K562 (cell line): ENCODE measurements at regions not wholly inside any gene's neighbourhood (a gene's known extent, or its start where the extent isn't known, plus 50 kb on each side); places are given as distances from the start of the nearest gene placed in this dataset.

Source experiments
- ATAC-seq: fragments of 200-7000 bp; cut with Tn5 transposase; 3 replicates; pipeline ENCODE4 v1.9.1; 2020; ENCODE audit warnings: moderate library complexity
- BruUV-seq: library from RNA; stranded (reverse); fragments of 400-500 nt; replicated peaks from 2 replicates; lab custom pipeline; 2021; lab: Mats Ljungman, UMichigan
- CTCF ChIA-PET: fragments of 300-600 bp; formaldehyde crosslinking; extraction: SDS; loops from one replicate; lab custom pipeline; 2021; ENCODE audit warnings: low intra/inter-chr PET ratio; lab: Yijun Ruan, JAX
- POLR2A ChIA-PET: fragments of 300-600, 350-650 bp; sonication (Branson Sonifier 250); formaldehyde crosslinking; extraction: SDS; loops from one replicate; lab custom pipeline; 2021; ENCODE audit warnings: antibody characterized with exemption, inconsistent platforms; lab: Yijun Ruan, JAX
- DNase-seq, 4 experiments: peaks; one replicate each; pipeline versions ENCODE4 v3.0.0 to v3.0.0-alpha.2; 2011 to 2018; ENCODE audit warnings: low spot score in 3 of 4, mixed read lengths in 3 of 4; ENCODE audit errors: extremely low read depth in 1 of 4
- FAIRE-seq: peaks from 2 replicates; lab custom pipeline; 2011; peaks lifted over from hg19 to GRCh38; lab: Jason Lieb, UNC
- H2AFZ ChIP-seq: 2 replicates; pipeline ENCODE4 v1.6.0; 2011; ENCODE audit warnings: low read depth, low read length, control low read depth, inconsistent platforms
- H3K27ac ChIP-seq: fragments of 200-600 bp; 3 replicates; pipeline ENCODE4 v1.8.0; 2011; ENCODE audit warnings: low read depth, mild to moderate bottlenecking, control low read depth, inconsistent platforms, low read length, moderate library complexity, mixed read lengths; ENCODE audit errors: extremely low read depth
- H3K27me3 ChIP-seq, 2 experiments: fragments of 300-600 bp in 1 of 2; 2 replicates in 1 of 2; 3 replicates in 1 of 2; pipeline versions ENCODE4 v1.6.0 to v1.8.0; 2011; ENCODE audit warnings: inconsistent platforms in 2 of 2, low read length in 2 of 2, mild to moderate bottlenecking in 1 of 2, mixed read lengths in 1 of 2, moderate library complexity in 1 of 2; ENCODE audit not compliant: control insufficient read depth in 2 of 2, insufficient read depth in 2 of 2
- H3K36me3 ChIP-seq: fragments of 300-600 bp; 3 replicates; pipeline ENCODE4 v1.8.0; 2011; ENCODE audit warnings: mild to moderate bottlenecking, low read length, inconsistent platforms; ENCODE audit not compliant: control insufficient read depth, insufficient read depth
- H3K4me1 ChIP-seq, 2 experiments: fragments of 200-600 bp in 1 of 2; replicated peaks in 1 of 2; 2 replicates in 1 of 2; 3 replicates in 1 of 2; pipeline versions ENCODE4 v1.5.1 to v1.8.0; 2011; ENCODE audit warnings: inconsistent platforms in 2 of 2, low read length in 2 of 2, mild to moderate bottlenecking in 1 of 2, mixed read lengths in 1 of 2, moderate library complexity in 1 of 2; ENCODE audit not compliant: control insufficient read depth in 2 of 2, insufficient read depth in 2 of 2
- H3K4me2 ChIP-seq: 2 replicates; pipeline ENCODE4 v1.6.1; 2011; ENCODE audit warnings: low read length, control low read depth, inconsistent platforms, mixed read lengths; ENCODE audit not compliant: insufficient read depth
- H3K4me3 ChIP-seq: fragments of 200-600 bp; sonication (generic), shearing (Covaris generic); 2 replicates; pipeline ENCODE4 v1.5.1; 2016; ENCODE audit warnings: control low read depth, inconsistent platforms
- H3K79me2 ChIP-seq: fragments of 200-600 bp; 3 replicates; pipeline ENCODE4 v1.8.0; 2011; ENCODE audit warnings: low read length, inconsistent platforms; ENCODE audit not compliant: control insufficient read depth, insufficient read depth
- H3K9ac ChIP-seq, 2 experiments: 2 replicates each; pipeline versions ENCODE4 v1.6.0 to v1.6.1; 2011; ENCODE audit warnings: low read depth in 2 of 2, low read length in 2 of 2, control low read depth in 1 of 2, inconsistent platforms in 1 of 2, mild to moderate bottlenecking in 1 of 2, mixed read lengths in 1 of 2; ENCODE audit not compliant: insufficient read depth in 1 of 2
- H3K9me1 ChIP-seq: one replicate; pipeline ENCODE4 v1.6.0; 2011; ENCODE audit warnings: inconsistent platforms, mild to moderate bottlenecking, low read length, moderate library complexity; ENCODE audit not compliant: control insufficient read depth, insufficient read depth
- H3K9me3 ChIP-seq: replicated peaks from 2 replicates; pipeline ENCODE4 v1.5.1; 2011; ENCODE audit warnings: low read depth, low read length, inconsistent platforms; ENCODE audit not compliant: control insufficient read depth, insufficient read depth
- H4K20me1 ChIP-seq: replicated peaks from 2 replicates; pipeline ENCODE4 v1.6.1; 2011; ENCODE audit warnings: low read length, inconsistent platforms, mixed read lengths; ENCODE audit not compliant: control insufficient read depth, insufficient read depth
- CEBPG ChIP-seq, 3 experiments: fragments of 200-800 bp in 1 of 3; sonication (Bioruptor generic) in 1 of 3; sonication (generic) in 1 of 3; formaldehyde crosslinking in 1 of 3; IDR thresholded peaks in 2 of 3; conservative IDR thresholded peaks in 1 of 3; 2 replicates each; pipeline versions ENCODE4 v1.6.1 to v1.8.0; 2016 to 2022; ENCODE audit warnings: missing compliant biosample characterization in 2 of 3, missing genetic modification characterization in 2 of 3, mild to moderate bottlenecking in 1 of 3, missing genetic modification reagents in 1 of 3
- CHD4 ChIP-seq: fragments of 200-600 bp; sonication (generic); IDR thresholded peaks from 3 replicates; pipeline ENCODE4 v1.6.1; 2012; ENCODE audit warnings: low read depth, mild to moderate bottlenecking, mixed read lengths, low read length, inconsistent platforms; ENCODE audit not compliant: insufficient read depth, insufficient replicate concordance, poor library complexity, severe bottlenecking
- FOXP1 ChIP-seq: sonication (generic); formaldehyde crosslinking; IDR thresholded peaks from 2 replicates; pipeline ENCODE4 v1.8.0; 2022; ENCODE audit warnings: mild to moderate bottlenecking, missing genetic modification reagents
- HSF4 ChIP-seq: fragments of 250-450 bp; sonication (Bioruptor Pico); IDR thresholded peaks from 2 replicates; pipeline ENCODE4 v2.1.2; 2022; ENCODE audit warnings: mild to moderate bottlenecking, moderate library complexity, borderline replicate concordance
- NCOA6 ChIP-seq: fragments of 450-650 bp; IDR thresholded peaks from 2 replicates; pipeline ENCODE4 v1.6.1; 2017; ENCODE audit warnings: mild to moderate bottlenecking
- OTX1 ChIP-seq: fragments of 450-650 bp; formaldehyde crosslinking; IDR thresholded peaks from 2 replicates; pipeline ENCODE4 v1.4.0; 2022; ENCODE audit warnings: mild to moderate bottlenecking
- ZNF121 ChIP-seq: sonication (generic); formaldehyde crosslinking; conservative IDR thresholded peaks from 2 replicates; pipeline ENCODE4 v1.8.0; 2022; ENCODE audit warnings: missing genetic modification reagents
- ZNF146 ChIP-seq: IDR thresholded peaks from one replicate; pipeline ENCODE4 v1.6.1; 2018; ENCODE audit warnings: missing compliant biosample characterization; ENCODE audit not compliant: unreplicated experiment
- WGBS: fragments of 100-300 bp; shearing (Covaris generic); methylation state at CpG from one replicate; pipeline ENCODE4 v1.1.6; 2016; ENCODE audit warnings: low coverage, mixed read lengths; ENCODE audit not compliant: insufficient coverage; ENCODE audit errors: missing lambda C conversion rate; 5-methylcytosine and 5-hydroxymethylcytosine counted together
- in situ Hi-C: fragments of 300-500 bp; cut with MboI; formaldehyde crosslinking; loops from 4 replicates; pipeline ENCODE4 v1.15.0; 2018; ENCODE audit warnings: inconsistent platforms, mixed read lengths
- intact Hi-C: fragments of 100-400 bp; cut with micrococcal nuclease; formaldehyde crosslinking; loops from 2 replicates; pipeline ENCODE4 v1.14.2; 2022
- TF ChIP-seq, protein P1 (sequence below): sonication (generic); formaldehyde crosslinking; IDR thresholded peaks from 2 replicates; pipeline ENCODE4 v1.8.0; 2022; ENCODE audit warnings: mild to moderate bottlenecking, low read depth, missing genetic modification reagents
- TF ChIP-seq, protein P2 (sequence below), 2 experiments: fragments of 150-350 bp in 1 of 2; IDR thresholded peaks; 2 replicates each; pipeline ENCODE4 v1.6.1; 2012 to 2016; ENCODE audit warnings: low read depth in 2 of 2, low read length in 2 of 2, mild to moderate bottlenecking in 1 of 2, moderate library complexity in 1 of 2
- TF ChIP-seq, protein P3 (sequence below): fragments of 250-450 bp; sonication (Bioruptor Pico); IDR thresholded peaks from 2 replicates; pipeline ENCODE4 v1.5.0; 2020; ENCODE audit warnings: mild to moderate bottlenecking, borderline replicate concordance

GRCh38 chr5:68099327-68099726, 116.2 kb upstream of the PIK3R1 start:
- Histone ChIP-seq H3K4me2 (no peak overlapping the region), H3K79me2 (no peaks in the 10 kb centered on the region), H3K36me3 (no peaks in the 10 kb centered on the region), H3K27me3 (no peaks in the 10 kb centered on the region), H3K4me1 (no peaks in the 10 kb centered on the region), H3K9me1 (no peaks in the 10 kb centered on the region), H3K4me3 (no peak overlapping the region), H3K9me3 (no peaks in the 10 kb centered on the region), H4K20me1 (no peaks in the 10 kb centered on the region), H2AFZ (no peak overlapping the region), H3K27ac (no peak overlapping the region), H3K9ac (no peak overlapping the region)
- no peak for DNase-seq
- 3% methylated on average over 5 of the region's 5 CpGs for WGBS
- CTCF ChIA-PET = no interaction called here
- POLR2A ChIA-PET = interaction anchor here (0.6 kb wide), 1 partner anchor 425 kb away, joined by 3 read pairs; no protein-coding TSS in a partner anchor
- intact Hi-C loops = no loop called here
- in situ Hi-C loops = no loop called here
- FAIRE-seq = no peak
- ATAC-seq = no peak
- no TSS peak for BruUV-seq
- TF ChIP-seq FOXP1 = no peak
- TF ChIP-seq, protein P1, sequence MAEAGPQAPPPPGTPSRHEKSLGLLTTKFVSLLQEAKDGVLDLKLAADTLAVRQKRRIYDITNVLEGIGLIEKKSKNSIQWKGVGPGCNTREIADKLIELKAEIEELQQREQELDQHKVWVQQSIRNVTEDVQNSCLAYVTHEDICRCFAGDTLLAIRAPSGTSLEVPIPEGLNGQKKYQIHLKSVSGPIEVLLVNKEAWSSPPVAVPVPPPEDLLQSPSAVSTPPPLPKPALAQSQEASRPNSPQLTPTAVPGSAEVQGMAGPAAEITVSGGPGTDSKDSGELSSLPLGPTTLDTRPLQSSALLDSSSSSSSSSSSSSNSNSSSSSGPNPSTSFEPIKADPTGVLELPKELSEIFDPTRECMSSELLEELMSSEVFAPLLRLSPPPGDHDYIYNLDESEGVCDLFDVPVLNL (CRISPR knock-in tag) = no peak
- TF ChIP-seq CEBPG (CRISPR knock-in tag; IDR thresholded peaks at IDR 0.05) = no peak
- no peak for TF ChIP-seq CEBPG (tag; conservative IDR thresholded peaks at IDR 0.05 in 1 of 2, IDR thresholded peaks at IDR 0.05 in 1 of 2)
- TF ChIP-seq, protein P2, sequence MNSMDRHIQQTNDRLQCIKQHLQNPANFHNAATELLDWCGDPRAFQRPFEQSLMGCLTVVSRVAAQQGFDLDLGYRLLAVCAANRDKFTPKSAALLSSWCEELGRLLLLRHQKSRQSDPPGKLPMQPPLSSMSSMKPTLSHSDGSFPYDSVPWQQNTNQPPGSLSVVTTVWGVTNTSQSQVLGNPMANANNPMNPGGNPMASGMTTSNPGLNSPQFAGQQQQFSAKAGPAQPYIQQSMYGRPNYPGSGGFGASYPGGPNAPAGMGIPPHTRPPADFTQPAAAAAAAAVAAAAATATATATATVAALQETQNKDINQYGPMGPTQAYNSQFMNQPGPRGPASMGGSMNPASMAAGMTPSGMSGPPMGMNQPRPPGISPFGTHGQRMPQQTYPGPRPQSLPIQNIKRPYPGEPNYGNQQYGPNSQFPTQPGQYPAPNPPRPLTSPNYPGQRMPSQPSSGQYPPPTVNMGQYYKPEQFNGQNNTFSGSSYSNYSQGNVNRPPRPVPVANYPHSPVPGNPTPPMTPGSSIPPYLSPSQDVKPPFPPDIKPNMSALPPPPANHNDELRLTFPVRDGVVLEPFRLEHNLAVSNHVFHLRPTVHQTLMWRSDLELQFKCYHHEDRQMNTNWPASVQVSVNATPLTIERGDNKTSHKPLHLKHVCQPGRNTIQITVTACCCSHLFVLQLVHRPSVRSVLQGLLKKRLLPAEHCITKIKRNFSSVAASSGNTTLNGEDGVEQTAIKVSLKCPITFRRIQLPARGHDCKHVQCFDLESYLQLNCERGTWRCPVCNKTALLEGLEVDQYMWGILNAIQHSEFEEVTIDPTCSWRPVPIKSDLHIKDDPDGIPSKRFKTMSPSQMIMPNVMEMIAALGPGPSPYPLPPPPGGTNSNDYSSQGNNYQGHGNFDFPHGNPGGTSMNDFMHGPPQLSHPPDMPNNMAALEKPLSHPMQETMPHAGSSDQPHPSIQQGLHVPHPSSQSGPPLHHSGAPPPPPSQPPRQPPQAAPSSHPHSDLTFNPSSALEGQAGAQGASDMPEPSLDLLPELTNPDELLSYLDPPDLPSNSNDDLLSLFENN (IDR thresholded peaks at IDR 0.05; ENCODE audit: low read depth in 2 of 2, low read length in 2 of 2) = no peak
- TF ChIP-seq HSF4 (CRISPR knock-in tag) = no peak
- no peak for TF ChIP-seq CHD4
- no peak for TF ChIP-seq OTX1 (CRISPR knock-in tag)
- TF ChIP-seq ZNF146 (CRISPR knock-in tag) = no peak
- TF ChIP-seq NCOA6 = no peak
- TF ChIP-seq ZNF121 (CRISPR knock-in tag) = no peak
- TF ChIP-seq, protein P3, sequence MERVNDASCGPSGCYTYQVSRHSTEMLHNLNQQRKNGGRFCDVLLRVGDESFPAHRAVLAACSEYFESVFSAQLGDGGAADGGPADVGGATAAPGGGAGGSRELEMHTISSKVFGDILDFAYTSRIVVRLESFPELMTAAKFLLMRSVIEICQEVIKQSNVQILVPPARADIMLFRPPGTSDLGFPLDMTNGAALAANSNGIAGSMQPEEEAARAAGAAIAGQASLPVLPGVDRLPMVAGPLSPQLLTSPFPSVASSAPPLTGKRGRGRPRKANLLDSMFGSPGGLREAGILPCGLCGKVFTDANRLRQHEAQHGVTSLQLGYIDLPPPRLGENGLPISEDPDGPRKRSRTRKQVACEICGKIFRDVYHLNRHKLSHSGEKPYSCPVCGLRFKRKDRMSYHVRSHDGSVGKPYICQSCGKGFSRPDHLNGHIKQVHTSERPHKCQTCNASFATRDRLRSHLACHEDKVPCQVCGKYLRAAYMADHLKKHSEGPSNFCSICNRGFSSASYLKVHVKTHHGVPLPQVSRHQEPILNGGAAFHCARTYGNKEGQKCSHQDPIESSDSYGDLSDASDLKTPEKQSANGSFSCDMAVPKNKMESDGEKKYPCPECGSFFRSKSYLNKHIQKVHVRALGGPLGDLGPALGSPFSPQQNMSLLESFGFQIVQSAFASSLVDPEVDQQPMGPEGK (CRISPR knock-in tag) = no peak
